DLD1 (cell line): ENCODE measurements at regions not wholly inside any gene's neighbourhood (a gene's known extent, or its start where the extent isn't known, plus 50 kb on each side); places are given as distances from the start of the nearest gene placed in this dataset.
"Not testable (repeated sequence)": the region's sequence is repeated elsewhere in the genome, so short reads cannot be mapped to it uniquely, and the experiment has no call there.

Experiments used
- in situ Hi-C: cut with HindIII; loops from 2 replicates; pipeline ENCODE4 v1.10.0; 2017; ENCODE audit warnings: low sequenced_read_pairs

DNA sequence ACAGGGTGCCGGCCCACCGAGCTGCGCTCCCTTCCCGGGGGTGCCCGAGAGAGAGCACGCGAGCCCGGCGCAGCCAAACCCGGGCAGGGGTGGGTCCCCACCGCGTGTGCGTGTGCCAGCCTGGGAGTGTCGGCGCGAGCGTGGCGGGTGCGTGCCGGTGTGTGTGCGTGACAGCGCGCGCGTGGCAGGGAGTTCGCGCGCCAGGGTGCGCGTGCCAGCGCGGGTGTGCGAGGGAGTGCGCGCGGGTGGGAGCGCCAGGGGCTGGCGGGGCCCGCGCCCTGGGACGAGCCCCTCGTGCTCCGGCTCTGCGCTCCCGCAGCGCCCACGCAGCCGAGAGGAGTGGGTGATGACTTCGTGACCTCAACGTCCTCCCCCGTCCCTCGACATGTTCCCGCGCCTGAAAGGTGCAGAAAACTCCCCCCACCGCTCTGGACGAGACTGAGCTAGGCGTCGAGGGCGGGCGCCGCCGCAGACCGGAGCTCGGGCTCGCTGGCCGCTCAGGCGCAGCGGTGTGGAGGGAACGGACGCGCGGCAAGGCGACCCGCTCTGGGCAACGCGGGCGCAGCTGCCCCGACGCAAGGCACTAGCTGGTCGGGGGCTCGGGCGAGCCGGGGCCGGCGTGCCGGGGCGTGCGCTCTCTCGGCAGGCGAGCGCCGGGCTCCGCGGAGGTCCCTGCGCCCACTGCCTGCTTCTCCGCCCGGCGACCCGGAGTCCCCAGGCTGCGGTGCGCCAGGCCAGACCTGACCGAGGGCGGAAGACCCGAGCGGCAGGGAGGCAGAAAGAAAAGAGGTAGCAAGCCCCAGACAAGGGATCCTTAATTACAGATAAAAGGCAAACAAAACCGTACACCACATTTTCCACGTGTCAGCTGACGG is 582.8 kb downstream of the ZEB2 start:
- in situ Hi-C loops = no loop called here

DNA sequence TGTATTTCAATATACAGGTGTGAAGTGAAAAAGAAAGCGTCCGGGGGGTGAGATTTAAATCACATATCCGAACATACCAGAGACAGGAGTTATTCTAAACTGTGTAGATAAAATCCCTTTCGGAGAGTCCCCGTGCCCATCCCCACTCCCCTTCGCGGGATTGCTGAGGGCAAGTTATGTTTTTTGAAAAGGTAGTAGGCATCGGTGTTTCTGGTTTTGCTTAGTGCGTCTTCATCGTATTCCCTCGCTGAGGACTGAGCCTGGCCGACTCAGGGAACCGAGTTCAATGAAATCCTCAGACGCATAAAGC is 583.4 kb downstream of the ZEB2 start:
- in situ Hi-C loops = no loop called here

DNA sequence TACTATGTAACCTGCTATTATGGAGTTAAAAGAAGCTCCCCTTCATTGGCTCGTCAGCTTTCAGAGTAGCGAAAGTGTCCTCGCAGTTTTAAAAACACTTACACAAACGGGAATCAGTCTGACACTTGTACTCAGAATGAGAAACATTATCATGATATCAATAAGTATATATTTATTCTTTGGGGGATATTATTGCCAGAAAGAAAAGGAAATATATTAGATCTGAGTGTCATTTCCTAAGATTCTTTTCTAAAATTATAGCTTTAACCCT is 584.5 kb downstream of the ZEB2 start:
- in situ Hi-C loops = no loop called here

DNA sequence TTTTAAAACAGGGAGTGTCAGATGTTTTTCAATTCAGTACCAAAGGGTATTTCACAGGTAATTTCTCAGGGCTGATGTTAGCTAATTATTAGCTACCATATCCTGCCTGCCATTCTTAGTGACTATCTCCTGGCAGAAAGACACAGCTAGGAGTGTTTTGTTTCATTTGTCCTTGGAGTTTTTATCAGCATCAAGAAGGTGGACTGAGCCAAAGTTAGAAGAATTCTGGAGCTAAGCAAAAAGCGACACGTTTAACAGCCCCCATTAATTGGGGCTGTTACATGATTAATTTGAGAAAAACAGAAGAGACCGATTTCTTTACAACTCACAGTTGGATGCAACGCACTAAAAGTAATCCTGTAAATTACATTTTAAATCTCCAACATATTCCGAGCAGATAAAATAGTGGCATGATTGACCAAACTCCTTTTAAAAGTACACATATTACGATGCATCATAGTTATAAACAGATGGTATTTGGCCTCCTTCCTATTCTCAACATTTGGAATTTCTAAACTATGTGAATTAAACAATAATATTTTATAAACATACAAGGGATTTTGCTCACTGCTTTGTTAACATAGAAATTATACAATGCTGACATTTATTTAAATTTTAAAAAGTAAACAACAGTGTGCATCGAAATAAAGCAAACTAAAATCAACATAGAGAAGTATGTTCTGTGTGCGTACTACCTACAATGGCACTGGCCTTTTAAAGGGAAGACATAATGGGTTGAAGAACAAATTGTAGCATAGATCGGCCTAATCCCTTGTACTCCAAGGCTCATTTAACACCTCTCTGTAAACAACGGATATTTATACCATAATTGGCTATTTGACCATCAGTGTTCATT is 585.1 kb downstream of the ZEB2 start:
- in situ Hi-C loops = no loop called here

DNA sequence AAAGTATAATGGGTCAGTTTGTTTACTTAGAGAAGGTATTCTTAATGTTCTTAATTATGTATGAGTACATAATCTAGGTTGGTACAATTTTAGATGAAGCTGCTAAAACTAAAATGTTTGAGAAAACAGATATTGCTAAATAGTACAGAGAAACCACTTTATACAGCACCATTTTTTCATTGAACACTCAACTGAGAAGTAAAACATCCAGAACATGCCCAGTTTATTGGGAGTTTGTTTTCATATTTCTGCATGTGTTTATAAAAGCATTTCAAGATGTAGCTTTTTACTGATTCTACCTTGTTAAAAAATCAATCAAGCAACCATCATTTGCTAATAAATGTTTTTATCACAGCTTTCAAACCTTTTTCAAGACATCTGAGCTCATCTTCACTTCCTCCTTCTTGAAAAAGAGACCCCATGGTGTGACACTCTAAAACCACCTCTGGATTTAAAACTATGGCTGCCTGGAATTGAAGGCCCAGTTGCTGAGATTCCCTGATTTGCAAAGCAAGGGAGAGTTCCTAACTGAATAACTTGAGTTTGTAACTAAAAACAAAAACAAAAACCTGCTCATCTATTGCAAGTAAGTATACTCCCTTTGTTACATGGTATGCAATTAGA is 585.9 kb downstream of the ZEB2 start:
- in situ Hi-C loops = no loop called here

DNA sequence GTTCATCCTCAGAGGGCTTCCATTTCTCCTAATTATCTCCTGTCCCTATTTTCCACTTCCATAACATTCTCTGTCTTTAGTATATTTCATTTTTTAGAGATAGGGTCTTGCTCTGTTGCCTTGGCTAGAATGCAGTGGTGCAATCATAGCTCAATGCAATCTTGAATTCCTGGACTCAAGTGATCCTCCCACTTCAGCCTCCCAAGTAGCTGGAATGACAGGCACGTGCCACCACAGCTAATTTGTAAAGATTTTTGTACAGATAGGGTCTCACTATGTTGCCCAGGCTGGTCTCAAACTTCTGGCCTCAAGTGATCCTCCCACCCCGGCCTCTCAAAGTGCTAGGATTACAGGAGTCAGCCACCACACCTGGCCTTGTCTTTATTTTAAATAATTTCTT is 589.0 kb downstream of the ZEB2 start:
- in situ Hi-C loops = no loop called here

DNA sequence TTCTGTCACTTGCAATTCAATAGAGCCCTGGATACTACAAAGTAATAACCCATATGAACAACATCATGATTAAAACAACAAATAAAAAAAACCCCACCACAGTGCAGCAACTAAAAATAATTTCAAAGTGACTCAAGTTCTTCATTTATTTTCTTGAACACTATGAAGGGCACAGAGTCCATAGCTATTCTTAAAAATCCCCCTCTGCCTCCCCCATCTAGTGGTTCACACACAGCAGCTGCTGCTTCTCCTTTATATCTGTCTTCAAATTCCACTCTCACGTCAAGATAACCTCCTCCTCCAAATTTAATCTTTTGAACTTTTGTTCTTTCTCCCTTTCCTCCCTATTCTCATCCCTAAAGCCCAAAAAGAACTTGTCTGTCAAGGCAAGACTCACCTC is 591.3 kb downstream of the ZEB2 start:
- in situ Hi-C loops = no loop called here

DNA sequence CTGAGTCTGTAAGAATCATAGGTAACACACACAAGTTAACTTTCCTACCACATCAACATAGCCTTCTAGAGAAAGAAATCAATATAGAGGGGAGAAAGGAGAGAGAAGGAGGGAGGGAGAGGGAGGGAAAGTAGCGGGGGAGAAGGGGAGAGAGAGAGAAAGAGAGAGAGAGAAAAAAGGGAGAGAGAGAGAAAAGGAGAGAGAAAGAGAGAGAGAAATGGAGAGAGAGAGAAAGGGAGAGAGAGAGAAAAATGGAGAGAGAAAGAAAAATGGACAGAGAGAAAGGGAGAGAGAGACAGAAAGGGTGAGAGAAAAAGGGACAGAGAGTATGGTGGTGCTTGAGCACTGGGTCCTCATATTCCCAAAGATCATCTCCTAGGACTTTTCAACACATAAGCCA is 591.7 kb downstream of the ZEB2 start:
- in situ Hi-C loops = no loop called here

DNA sequence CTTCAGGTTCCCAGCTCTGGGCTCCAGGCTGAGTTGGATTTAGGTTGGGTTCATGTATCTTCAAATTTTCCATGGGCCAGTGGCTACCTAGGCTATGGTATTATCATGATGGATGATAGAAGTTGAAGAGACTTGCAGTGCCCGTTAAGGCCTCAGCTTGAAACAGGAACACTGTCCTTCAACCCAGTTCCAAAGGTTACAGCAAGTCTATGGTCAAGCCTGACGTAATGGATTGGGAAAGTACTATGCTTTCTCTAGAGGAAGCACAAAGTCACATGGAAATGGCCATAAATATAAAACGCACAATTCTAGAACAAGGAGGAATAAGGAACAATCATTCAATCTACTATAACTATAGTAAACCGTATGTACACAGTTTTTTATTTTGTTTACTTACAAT is 593.2 kb downstream of the ZEB2 start:
- in situ Hi-C loops = no loop called here

DNA sequence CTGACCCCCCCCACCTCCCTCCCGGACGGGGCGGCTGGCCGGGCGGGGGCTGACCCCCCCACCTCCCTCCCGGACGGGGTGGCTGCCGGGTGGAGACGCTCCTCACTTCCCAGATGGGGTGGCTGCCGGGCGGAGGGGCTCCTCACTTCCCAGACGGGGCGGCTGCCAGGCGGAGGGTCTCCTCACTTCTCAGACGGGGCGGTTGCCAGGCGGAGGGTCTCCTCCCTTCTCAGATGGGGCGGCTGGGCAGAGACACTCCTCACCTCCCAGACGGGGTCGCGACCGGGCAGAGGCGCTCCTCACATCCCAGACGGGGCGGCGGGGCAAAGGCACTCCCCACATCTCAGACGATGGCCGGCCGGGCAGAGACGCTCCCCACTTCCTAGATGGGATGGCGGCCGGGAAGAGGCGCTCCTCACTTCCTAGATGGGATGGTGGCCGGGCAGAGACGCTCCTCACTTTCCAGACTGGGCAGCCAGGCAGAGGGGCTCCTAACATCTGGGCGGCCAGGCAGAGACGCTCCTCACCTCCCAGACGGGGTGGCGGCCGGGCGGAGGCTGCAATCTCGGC is 597.6 kb downstream of the ZEB2 start:
- in situ Hi-C loops = not testable (repeated sequence)

DNA sequence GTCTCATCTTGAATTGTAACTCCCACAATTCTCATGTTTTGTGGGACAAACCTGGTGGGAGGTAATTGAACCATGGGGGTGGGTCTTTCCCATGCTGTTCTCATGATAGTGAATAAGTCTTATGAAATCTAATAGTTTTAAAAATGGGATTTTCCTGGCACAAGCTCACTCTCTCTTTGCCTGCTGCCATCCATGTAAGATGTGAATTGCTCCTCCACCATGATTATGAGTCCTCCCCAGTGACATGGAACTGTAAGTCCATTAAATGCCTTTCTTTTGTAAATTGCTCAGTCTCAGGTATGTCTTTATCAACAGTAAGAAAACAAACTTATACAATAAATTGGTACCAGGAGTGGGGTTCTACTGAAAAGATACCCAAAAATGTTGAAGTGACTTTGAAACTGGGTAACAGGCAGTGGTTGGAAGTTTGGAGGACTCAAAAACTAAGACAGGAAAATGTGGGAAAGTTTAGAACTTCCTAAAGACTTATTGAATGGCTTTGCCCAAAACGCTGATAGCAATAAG is 601.4 kb downstream of the ZEB2 start:
- in situ Hi-C loops = no loop called here

DNA sequence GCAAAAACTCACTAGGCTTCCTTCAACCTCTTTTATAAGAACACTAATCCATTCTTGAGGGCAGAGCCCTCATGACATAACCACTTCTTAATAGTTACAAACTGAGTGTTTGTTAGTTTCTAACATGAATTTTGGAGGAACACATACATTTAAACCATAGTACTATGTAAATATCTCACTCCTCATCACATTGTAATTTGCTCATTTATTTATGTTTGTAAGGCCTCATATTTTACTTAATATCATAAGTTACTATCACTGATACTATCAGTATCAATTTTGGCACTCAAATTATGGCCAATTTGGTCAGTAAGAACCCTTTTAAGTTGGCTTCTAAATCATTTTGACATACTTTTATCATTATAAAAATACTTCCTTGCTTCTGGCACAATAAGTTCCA is 603.1 kb downstream of the ZEB2 start:
- in situ Hi-C loops = no loop called here

DNA sequence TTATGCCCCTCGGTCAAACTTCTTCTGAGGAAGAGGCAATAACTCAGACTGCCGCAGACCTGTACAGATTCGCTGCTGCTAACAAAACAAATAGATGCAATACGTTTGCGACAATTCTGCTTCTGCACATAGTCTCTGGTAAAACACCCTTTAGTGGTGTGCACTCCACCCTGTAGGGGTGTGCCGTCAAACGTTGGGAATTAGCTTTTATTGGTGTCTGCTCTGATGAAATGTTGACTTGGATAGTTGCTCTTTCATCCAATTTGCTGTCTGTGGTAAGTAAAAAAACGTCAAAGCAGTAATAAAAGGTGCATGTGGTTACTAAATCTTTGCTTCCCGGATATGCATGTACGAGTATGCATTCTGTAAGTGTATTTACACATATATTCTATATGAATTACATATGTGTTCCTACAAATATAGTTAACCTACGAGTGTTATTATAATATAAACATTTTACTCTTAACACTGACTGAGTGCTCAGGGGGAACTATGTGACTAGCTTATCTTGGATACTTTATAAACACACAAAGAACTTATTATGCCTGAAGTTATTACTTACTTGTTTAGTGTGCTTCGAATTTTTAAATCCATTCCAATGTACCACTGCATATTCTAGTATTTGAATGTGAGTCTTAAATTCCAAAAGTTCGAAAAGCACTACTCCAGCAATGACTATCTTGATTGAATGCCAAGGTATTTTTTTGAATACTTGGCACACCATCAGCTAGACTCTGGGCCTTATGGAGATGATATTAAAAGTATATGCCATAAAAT is 610.2 kb downstream of the ZEB2 start:
- in situ Hi-C loops = no loop called here

DNA sequence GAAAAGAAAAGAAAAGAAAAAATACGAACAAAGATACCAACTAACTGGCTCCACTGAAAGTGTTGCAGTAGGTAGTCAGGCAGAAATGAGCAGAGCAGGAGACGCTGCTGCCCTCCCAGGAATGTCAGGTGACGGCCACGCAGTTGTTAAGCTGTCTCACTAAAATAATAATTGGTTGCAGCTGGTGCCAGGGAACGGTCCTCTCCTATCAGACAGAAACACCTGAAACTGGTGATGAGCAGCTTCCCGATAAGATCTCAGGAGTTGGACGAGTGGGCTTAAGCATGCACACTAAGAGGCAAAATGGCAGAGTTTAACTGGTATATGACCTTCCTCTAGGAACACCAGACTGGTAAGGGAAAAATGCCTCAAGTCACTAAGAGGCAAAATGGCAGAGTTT is 611.1 kb downstream of the ZEB2 start:
- in situ Hi-C loops = no loop called here

DNA sequence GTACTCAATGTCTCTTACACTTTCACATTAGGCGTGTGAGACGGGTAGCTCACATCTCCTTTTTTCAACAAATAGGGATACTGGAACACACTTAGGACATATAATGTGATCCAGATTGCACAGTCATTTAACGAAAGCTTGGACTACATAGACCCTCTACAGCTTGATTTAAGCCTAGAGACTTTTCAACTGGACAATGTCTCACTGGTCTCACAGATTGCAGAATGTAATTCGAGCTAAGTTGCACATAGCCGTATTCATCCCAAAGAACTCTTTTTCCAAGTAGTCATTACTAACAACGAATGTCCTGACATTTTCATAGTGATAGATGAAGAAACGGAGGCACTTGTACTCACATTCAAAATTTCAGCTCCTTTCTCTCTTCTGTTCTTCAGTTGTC is 612.1 kb downstream of the ZEB2 start:
- in situ Hi-C loops = no loop called here

DNA sequence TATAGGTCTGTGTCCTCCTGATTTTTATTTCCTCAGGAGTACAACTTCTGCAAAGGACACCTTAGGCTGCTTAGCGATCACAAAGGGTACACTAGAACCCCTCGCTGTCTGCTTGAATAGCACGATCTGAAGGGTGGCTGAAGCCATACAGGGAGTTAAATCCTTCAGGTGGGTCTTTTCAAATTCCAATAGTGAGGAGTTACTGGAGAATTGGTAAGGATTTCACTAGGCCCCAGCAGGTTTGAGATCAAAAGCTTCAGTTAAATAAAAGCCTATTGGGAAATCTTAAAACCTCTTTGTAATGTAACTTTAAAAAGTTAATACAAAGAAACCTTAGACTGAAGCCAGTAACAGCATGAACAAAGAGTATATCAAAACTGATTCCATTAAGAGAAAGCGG is 613.1 kb downstream of the ZEB2 start:
- in situ Hi-C loops = no loop called here

DNA sequence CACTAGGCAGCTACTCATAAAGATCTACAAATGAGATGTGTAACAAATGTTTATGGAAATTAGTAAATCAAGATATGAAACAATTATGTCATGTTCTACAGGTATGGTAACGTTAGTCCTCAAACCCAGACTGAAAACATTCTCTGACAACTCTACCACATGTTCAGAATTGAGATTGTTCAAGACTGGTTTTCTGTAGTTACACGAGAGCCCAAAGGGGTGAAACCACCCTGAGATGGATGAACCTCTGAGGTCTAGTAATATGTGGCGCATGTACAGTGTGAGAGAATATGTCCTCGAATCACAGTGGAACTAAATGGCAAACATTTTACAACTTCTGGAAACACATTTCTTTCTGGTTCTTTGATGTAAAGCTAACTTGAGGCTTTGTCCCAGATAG is 614.3 kb downstream of the ZEB2 start:
- in situ Hi-C loops = no loop called here

DNA sequence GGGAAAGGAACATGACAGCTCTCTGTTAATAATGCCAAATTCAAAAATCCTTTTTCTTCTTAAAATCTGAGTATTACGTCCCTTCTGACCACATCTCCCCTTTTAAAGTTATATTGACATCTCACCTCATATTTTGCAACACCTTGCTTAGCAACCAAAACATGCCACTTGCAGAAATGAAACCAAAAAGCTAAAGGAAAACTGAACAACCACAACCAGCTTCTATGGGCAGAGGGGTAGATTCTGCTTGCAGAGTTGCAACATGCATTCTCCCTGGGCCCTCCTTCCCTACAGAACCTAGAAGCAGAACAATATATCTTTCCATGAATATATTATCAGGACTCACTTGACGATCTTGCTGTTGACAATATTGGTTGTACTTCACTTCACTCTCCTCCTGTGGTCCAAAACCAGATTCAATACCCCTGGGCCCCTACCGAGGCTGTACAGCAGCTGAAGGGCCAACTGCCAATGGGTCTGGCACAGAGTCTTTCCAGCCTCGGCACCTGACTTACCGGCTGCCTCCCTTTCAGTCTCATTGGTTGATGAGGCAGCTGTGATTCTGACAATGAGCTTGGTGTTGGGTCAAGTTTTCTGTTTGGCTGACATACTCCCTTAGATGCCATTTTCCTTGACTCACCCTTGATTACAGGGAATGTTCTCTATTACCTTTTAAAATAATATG is 616.6 kb downstream of the ZEB2 start:
- in situ Hi-C loops = no loop called here

DNA sequence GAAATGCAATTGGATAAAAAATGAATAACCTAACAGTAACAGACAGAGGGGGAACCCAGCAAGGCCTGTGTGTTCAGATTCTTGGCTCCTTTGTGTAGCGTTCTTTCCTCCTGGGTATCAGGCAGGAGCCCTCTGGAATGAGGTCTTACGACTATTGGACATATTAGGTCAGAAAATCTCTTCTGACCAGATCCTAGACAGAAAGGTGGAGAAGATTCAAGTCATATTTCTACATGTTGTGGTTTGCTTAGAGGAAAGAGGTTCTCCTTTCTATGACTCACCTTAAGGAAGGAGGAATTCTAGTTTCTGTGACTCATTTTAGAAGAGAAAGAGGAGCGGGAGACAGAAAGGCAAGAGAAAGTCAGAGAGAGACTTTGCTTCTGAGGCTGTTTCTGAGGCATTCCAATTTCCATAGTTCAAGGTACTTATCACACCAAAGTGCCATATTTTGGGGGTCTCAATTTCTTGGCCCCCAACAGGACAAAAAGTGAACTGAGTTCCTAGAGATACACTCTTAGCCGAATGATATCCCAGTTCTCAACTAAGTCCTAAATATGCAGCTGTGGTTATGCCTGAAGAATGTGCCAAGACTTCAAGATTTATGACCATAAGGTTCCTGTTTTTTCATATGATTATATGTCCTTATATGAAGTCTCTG is 618.6 kb downstream of the ZEB2 start:
- in situ Hi-C loops = no loop called here

DNA sequence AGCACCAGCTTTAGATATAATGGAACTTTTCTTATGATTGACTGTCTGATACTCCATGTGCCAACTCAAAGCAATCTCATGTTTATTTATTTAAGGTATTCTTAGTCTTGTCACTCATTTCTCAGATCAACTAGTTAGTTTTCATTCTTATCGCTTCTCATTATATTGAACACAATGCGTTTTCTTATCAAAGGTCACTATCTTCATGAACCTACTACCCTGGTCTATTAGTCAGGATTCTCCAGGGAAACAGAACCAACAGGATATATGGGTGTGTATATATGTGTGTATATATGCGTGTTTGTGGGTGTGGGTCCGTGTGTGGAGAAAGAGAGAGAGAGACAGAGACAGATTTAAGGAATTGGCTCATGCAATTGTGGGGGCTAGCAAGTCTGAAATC is 619.9 kb downstream of the ZEB2 start:
- in situ Hi-C loops = no loop called here
